Thyroid gland (tissue), 4 donors: ENCODE measurements at regions not wholly inside any gene's neighbourhood (a gene's known extent, or its start where the extent isn't known, plus 50 kb on each side); places are given as distances from the start of the nearest gene placed in this dataset.

Experiments used
- POLR2A ChIP-seq, 2 donors: fragments of 450-650 bp; IDR thresholded peaks; one replicate each; pipeline ENCODE4 v1.6.1; 2017; ENCODE audit warnings: antibody characterized with exemption in 2 of 2, mild to moderate bottlenecking in 2 of 2, moderate library complexity in 1 of 2
- TF ChIP-seq, protein P1 (sequence below), 6 experiments: fragments of 200-600 bp in 3 of 6; fragments of 450-650 bp in 3 of 6; sonication (generic) in 3 of 6; IDR thresholded peaks; one replicate each; pipeline ENCODE4 v1.5.1; 2016 to 2019; ENCODE audit warnings: antibody characterized with exemption in 6 of 6, mild to moderate bottlenecking in 2 of 6, inconsistent platforms in 1 of 6, moderate library complexity in 1 of 6

DNA sequence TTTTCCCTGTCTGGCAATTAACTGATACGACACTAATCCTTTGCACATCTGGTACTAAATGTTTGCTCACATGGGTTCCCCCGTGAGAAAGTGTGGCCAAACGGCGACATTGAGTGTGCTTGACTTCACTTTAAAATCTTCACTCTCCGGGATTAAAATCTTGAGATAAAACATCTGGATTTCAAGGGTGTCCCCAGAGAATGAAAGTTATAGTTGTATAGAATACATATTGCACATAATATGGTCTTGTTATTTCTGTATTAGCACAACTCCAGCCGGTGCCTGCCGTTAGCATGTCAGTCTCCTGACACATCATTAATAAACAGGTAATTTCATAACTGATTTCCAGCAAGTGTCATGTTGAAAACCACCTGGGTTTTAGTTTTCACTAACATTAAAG is 749.0 kb upstream of the SOX9 start:
- TF ChIP-seq POLR2A (IDR thresholded peaks at IDR 0.05), result no peak
- TF ChIP-seq, protein P1, sequence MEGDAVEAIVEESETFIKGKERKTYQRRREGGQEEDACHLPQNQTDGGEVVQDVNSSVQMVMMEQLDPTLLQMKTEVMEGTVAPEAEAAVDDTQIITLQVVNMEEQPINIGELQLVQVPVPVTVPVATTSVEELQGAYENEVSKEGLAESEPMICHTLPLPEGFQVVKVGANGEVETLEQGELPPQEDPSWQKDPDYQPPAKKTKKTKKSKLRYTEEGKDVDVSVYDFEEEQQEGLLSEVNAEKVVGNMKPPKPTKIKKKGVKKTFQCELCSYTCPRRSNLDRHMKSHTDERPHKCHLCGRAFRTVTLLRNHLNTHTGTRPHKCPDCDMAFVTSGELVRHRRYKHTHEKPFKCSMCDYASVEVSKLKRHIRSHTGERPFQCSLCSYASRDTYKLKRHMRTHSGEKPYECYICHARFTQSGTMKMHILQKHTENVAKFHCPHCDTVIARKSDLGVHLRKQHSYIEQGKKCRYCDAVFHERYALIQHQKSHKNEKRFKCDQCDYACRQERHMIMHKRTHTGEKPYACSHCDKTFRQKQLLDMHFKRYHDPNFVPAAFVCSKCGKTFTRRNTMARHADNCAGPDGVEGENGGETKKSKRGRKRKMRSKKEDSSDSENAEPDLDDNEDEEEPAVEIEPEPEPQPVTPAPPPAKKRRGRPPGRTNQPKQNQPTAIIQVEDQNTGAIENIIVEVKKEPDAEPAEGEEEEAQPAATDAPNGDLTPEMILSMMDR (IDR thresholded peaks at IDR 0.05), result no peak
